ENCODE measurements at regions not wholly inside any gene's neighbourhood (a gene's known extent, or its start where the extent isn't known, plus 50 kb on each side); places are given as distances from the start of the nearest gene placed in this dataset.

- TF ChIP-seq CTCF (conservative IDR thresholded peaks at IDR 0.05): no peak
- no peak for TF ChIP-seq ZFX (IDR thresholded peaks at IDR 0.05)
Observed at GRCh38 chr9:80294955-80295354, 723.2 kb downstream of the TLE4 start.

Data from C4-2B (cell line).